CD4-positive, CD25-positive, alpha-beta regulatory T cell (primary cell): ENCODE measurements at regions not wholly inside any gene's neighbourhood (a gene's known extent, or its start where the extent isn't known, plus 50 kb on each side); places are given as distances from the start of the nearest gene placed in this dataset.
"Not testable (repeated sequence)": the region's sequence is repeated elsewhere in the genome, so short reads cannot be mapped to it uniquely, and the experiment has no call there.

ENCODE experiments used
- ATAC-seq, 2 donors: fragments of 150-1000 bp; cut with Tn5 transposase; one replicate each; pipeline ENCODE4 v1.10.0; 2021; ENCODE audit warnings: low read depth in 2 of 2, moderate number of reproducible peaks in 2 of 2, moderate library complexity in 1 of 2
- DNase-seq, 3 donors: peaks; one replicate each; pipeline versions ENCODE4 v3.0.0 to v3.0.0-alpha.2; 2012 to 2022; ENCODE audit warnings: mixed read lengths in 1 of 3
- H3K27ac ChIP-seq: one replicate; pipeline ENCODE4 v1.7.0; 2013; ENCODE audit warnings: mild to moderate bottlenecking, low read length; ENCODE audit not compliant: insufficient read depth, poor library complexity, severe bottlenecking
- H3K27me3 ChIP-seq: one replicate; pipeline ENCODE4 v1.7.0; 2013; ENCODE audit warnings: low read length; ENCODE audit not compliant: control insufficient read depth, insufficient read depth
- H3K36me3 ChIP-seq: one replicate; pipeline ENCODE4 v1.7.0; 2013; ENCODE audit warnings: mild to moderate bottlenecking, low read length, moderate library complexity; ENCODE audit not compliant: control insufficient read depth, insufficient read depth
- H3K4me1 ChIP-seq: 2 replicates; pipeline ENCODE4 v1.7.0; 2013; ENCODE audit warnings: mild to moderate bottlenecking, low read length; ENCODE audit not compliant: insufficient read depth, control insufficient read depth, poor library complexity, severe bottlenecking
- H3K4me3 ChIP-seq: one replicate; pipeline ENCODE4 v1.7.0; 2013; ENCODE audit warnings: low read depth, mild to moderate bottlenecking, low read length, moderate library complexity
- H3K9me3 ChIP-seq, 2 experiments: 1 replicate in 1 of 2; 2 replicates in 1 of 2; pipeline ENCODE4 v1.7.0; 2013; ENCODE audit warnings: low read length in 2 of 2, mild to moderate bottlenecking in 1 of 2, moderate library complexity in 1 of 2; ENCODE audit not compliant: control insufficient read depth in 2 of 2
- H3K27ac Mint-ChIP-seq, 3 donors: one replicate each; pipeline ENCODE4 v1.8.0; 2020 to 2022; ENCODE audit warnings: mild to moderate bottlenecking in 3 of 3, mixed read lengths in 3 of 3, moderate library complexity in 2 of 3
- H3K27me3 Mint-ChIP-seq: one replicate; pipeline ENCODE4 v1.8.0; 2022; ENCODE audit warnings: mild to moderate bottlenecking, mixed read lengths
- H3K36me3 Mint-ChIP-seq: one replicate; pipeline ENCODE4 v1.8.0; 2020; ENCODE audit warnings: mixed read lengths
- H3K4me1 Mint-ChIP-seq, 4 donors: one replicate each; pipeline ENCODE4 v1.8.0; 2020 to 2022; ENCODE audit warnings: mixed read lengths in 4 of 4, mild to moderate bottlenecking in 1 of 4
- H3K4me3 Mint-ChIP-seq, 4 donors: one replicate each; pipeline ENCODE4 v1.8.0; 2020 to 2022; ENCODE audit warnings: mild to moderate bottlenecking in 4 of 4, mixed read lengths in 4 of 4, moderate library complexity in 3 of 4
- H3K9me3 Mint-ChIP-seq, 7 donors: one replicate each; pipeline ENCODE4 v1.8.0; 2020 to 2022; ENCODE audit warnings: mixed read lengths in 7 of 7, mild to moderate bottlenecking in 3 of 7, moderate library complexity in 2 of 7

DNA sequence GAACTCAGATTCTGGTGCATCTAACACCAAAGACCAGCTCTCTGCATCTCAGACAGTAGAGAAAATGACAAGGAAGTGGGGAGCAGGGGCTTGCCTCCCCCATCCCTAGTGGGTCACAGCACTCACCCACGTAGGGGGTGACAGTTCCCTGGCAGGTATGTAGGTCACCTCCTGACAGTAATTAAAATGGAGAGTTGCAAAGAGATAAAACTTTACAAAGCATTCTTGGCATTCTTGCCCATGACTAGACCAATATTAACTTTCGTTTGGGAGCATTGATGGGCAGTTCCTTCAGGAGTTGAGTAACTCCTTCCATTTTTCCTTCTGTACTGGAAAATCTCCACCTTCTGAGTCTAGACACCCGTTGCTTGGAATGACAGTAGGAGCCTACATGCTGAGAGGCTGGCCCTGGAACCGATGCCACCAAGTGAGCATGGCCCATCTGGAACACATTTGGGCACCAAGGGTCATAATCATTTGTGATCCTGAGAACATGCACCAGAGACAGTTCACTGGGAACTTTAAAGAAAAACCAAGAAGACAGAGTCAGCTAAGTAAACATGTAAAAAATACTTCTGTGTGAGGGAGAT, 81.5 kb upstream of the MSX2 start:
- Histone ChIP-seq H3K4me3 (no peak overlapping the region), H3K9me3 (no peaks in the 10 kb centered on the region), H3K27ac (no peak overlapping the region), H3K27me3 (no peaks in the 10 kb centered on the region), H3K36me3 (no peaks in the 10 kb centered on the region), H3K4me1 (no peaks in the 10 kb centered on the region)
- no peak overlapping the region for H3K4me3 Mint-ChIP-seq
- H3K4me1 Mint-ChIP-seq: no peaks in the 10 kb centered on the region
- H3K9me3 Mint-ChIP-seq: peaks cover 0 to 7% (median 0%) of the 10 kb centered on the region in 7 donors
- ATAC-seq: no peak
- DNase-seq: no peak
- H3K27ac Mint-ChIP-seq: no peak overlapping the region
- H3K36me3 Mint-ChIP-seq: no peaks in the 10 kb centered on the region
- peaks cover 10% of the 10 kb centered on the region for H3K27me3 Mint-ChIP-seq

- Histone ChIP-seq H3K27me3 (no peaks in the 10 kb centered on the region), H3K4me1 (no peaks in the 10 kb centered on the region), H3K4me3 (no peak overlapping the region), H3K36me3 (no peaks in the 10 kb centered on the region), H3K27ac (no peak overlapping the region), H3K9me3 (no peaks in the 10 kb centered on the region)
- Mint-ChIP-seq H3K4me1 (no peaks in the 10 kb centered on the region), H3K9me3 (peaks cover 0 to 7% (median 0%) of the 10 kb centered on the region in 7 donors), H3K27ac (no peak overlapping the region), H3K4me3 (no peak overlapping the region), H3K36me3 (no peaks in the 10 kb centered on the region), H3K27me3 (peaks cover 10% of the 10 kb centered on the region)
- ATAC-seq (no peak), DNase-seq (no peak)
These were observed 79.9 kb upstream of the MSX2 start for GRCh38 chr5:174644436-174644835.

DNA sequence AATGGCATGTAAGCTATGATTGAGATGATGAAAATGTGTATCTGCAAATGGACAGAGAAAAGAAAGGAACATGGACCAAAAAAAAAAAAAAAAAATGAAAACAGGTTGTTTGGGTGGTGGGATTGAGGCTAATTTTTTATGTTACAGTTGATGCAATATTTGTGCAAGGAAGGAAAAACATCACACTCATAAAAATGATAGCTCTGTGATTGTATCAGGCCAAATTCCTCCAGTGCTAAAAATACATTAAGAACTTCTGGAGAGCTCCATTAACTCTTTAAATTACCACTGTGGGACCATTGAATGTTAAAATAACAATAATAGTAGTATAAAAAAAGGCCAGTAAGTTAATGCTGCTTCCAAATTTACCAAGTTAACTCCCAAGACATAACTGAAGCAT, 79.5 kb upstream of the MSX2 start:
- peaks cover 0 to 7% (median 0%) of the 10 kb centered on the region in 7 donors for H3K9me3 Mint-ChIP-seq
- H3K4me1 Mint-ChIP-seq: no peaks in the 10 kb centered on the region
- H3K27me3 Mint-ChIP-seq: peaks cover 10% of the 10 kb centered on the region
- Histone ChIP-seq H3K9me3 (no peaks in the 10 kb centered on the region), H3K27me3 (no peaks in the 10 kb centered on the region), H3K27ac (no peak overlapping the region), H3K4me3 (no peak overlapping the region), H3K36me3 (no peaks in the 10 kb centered on the region), H3K4me1 (no peaks in the 10 kb centered on the region)
- no peak for ATAC-seq
- H3K36me3 Mint-ChIP-seq: no peaks in the 10 kb centered on the region
- no peak for DNase-seq
- no peak overlapping the region for H3K27ac Mint-ChIP-seq
- H3K4me3 Mint-ChIP-seq: no peak overlapping the region

DNA sequence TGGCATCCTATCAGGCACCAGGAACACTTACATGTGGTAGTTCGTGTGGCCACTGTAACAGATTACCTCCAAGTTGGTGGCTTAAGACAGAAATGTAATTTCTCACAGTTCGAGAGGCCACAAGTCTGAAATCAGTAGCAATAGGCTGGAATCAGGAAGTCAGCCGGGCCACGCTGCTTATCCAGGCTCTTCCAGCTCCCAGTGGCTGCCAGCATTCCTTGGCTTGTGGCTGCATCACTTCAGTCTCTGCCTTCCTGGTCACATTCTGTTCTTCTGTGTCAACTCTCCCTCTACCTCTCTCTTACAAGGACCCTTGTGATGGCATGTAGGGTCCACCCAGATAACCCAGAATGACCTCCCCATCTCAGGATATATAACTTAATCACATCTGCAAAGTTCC, 78.7 kb upstream of the MSX2 start:
- H3K9me3 ChIP-seq: no peaks in the 10 kb centered on the region
- no peak overlapping the region for H3K27ac Mint-ChIP-seq
- H3K4me3 ChIP-seq: no peak overlapping the region
- H3K27ac ChIP-seq: no peak overlapping the region
- ATAC-seq: no peak
- DNase-seq: no peak
- H3K4me1 Mint-ChIP-seq: no peaks in the 10 kb centered on the region
- peaks cover 0 to 7% (median 0%) of the 10 kb centered on the region in 7 donors for H3K9me3 Mint-ChIP-seq
- H3K36me3 ChIP-seq: no peaks in the 10 kb centered on the region
- no peak overlapping the region for H3K4me3 Mint-ChIP-seq
- no peaks in the 10 kb centered on the region for H3K36me3 Mint-ChIP-seq
- no peaks in the 10 kb centered on the region for H3K27me3 ChIP-seq
- H3K27me3 Mint-ChIP-seq: peaks cover 10% of the 10 kb centered on the region
- H3K4me1 ChIP-seq: no peaks in the 10 kb centered on the region

- not testable (repeated sequence) for DNase-seq, H3K27ac Mint-ChIP-seq, H3K36me3 ChIP-seq, H3K27me3 ChIP-seq, H3K4me3 Mint-ChIP-seq, H3K27me3 Mint-ChIP-seq, H3K9me3 Mint-ChIP-seq, H3K27ac ChIP-seq, H3K36me3 Mint-ChIP-seq, H3K4me3 ChIP-seq, H3K4me1 ChIP-seq, ATAC-seq, H3K4me1 Mint-ChIP-seq, H3K9me3 ChIP-seq
These were observed 75.8 kb upstream of the MSX2 start for GRCh38 chr5:174648618-174649017.

DNA sequence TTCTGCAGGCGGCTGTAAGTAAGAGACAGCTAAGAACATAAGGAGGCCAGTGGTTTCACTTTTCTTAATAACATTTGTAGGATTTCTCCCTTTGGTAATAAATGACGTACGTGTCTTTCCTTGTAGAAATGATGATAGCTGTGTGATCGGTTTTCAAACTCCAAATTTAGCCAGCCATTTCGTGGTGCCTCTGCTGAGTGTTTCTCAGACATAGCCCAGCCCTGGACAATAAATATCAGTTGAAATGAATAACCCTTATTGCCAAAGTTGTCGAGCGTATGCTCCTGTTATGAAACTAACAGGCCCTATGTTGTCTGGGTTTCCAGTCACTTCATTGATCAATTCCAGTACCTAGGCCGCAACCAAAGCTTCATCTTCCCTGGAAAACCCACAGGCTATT, 75.0 kb upstream of the MSX2 start:
- Mint-ChIP-seq H3K9me3 (peaks cover 0 to 5% (median 0%) of the 10 kb centered on the region in 7 donors), H3K27ac (no peak overlapping the region), H3K36me3 (no peaks in the 10 kb centered on the region), H3K27me3 (peaks cover 4% of the 10 kb centered on the region), H3K4me1 (no peaks in the 10 kb centered on the region), H3K4me3 (no peak overlapping the region)
- no peak for ATAC-seq
- H3K4me1 ChIP-seq: no peaks in the 10 kb centered on the region
- no peak overlapping the region for H3K4me3 ChIP-seq
- H3K27ac ChIP-seq: no peak overlapping the region
- no peaks in the 10 kb centered on the region for H3K9me3 ChIP-seq
- H3K27me3 ChIP-seq: no peaks in the 10 kb centered on the region
- DNase-seq: no peak
- H3K36me3 ChIP-seq: no peaks in the 10 kb centered on the region

DNA sequence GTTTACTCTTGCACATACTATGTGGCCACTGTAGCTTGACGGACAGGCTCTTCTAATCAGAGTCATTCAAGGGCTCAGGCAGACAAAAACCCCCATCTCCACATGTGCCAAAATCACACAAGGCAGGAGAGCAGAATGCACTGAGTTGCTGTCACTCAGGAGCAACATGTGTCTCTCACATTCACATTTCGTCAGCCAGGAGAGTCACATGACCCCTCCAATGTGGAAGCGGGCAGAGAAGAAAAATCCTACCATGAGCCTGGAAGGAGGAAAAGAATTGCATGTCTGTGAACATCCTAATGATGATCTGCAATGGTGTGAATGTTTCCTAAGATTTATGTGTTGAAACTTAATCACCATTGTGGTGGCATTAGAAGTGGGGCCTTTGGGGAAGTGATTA, 69.9 kb upstream of the MSX2 start:
- ATAC-seq: no peak

DNA sequence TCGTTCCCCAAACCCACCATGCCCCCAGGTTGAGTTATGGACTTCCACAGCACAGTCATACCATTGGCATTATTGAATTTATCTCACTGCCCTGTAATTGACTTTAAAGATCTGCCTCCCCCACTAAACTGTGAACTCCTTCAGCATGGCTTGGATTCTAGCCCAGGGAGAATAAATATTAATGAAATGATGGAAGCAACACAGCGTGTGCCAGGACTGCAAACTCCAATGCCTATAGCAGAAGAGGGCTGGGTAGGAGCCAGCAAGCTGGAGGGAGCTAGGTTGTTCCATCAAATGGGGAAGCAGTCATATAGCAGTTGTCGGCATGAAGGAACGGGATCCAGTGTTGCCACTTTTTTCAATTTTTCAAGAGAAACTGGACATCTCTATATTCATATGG, 69.0 kb upstream of the MSX2 start:
- H3K4me1 ChIP-seq: no peaks in the 10 kb centered on the region
- Mint-ChIP-seq H3K27me3 (peaks cover 12% of the 10 kb centered on the region), H3K36me3 (no peaks in the 10 kb centered on the region), H3K4me3 (no peak overlapping the region), H3K4me1 (no peaks in the 10 kb centered on the region), H3K9me3 (peaks cover 0 to 3% (median 0%) of the 10 kb centered on the region in 7 donors), H3K27ac (no peak overlapping the region)
- ATAC-seq: no peak
- no peak for DNase-seq
- no peaks in the 10 kb centered on the region for H3K27me3 ChIP-seq
- H3K4me3 ChIP-seq: no peak overlapping the region
- no peaks in the 10 kb centered on the region for H3K9me3 ChIP-seq
- H3K27ac ChIP-seq: no peak overlapping the region
- H3K36me3 ChIP-seq: no peaks in the 10 kb centered on the region

More for the DNA sequence above, 69.9 kb upstream of the MSX2 start:
- Mint-ChIP-seq H3K36me3 (no peaks in the 10 kb centered on the region), H3K27ac (no peak overlapping the region), H3K4me1 (no peaks in the 10 kb centered on the region), H3K4me3 (no peak overlapping the region), H3K27me3 (peaks cover 12% of the 10 kb centered on the region), H3K9me3 (peaks cover 0 to 2% (median 0%) of the 10 kb centered on the region in 7 donors)
- no peak overlapping the region for H3K4me3 ChIP-seq
- H3K4me1 ChIP-seq: no peaks in the 10 kb centered on the region
- no peaks in the 10 kb centered on the region for H3K36me3 ChIP-seq
- H3K27me3 ChIP-seq: no peaks in the 10 kb centered on the region
- no peak for DNase-seq
- no peaks in the 10 kb centered on the region for H3K9me3 ChIP-seq
- H3K27ac ChIP-seq: no peak overlapping the region
